GM21786 (cell line): ENCODE measurements at regions not wholly inside any gene's neighbourhood (a gene's known extent, or its start where the extent isn't known, plus 50 kb on each side); places are given as distances from the start of the nearest gene placed in this dataset.
"Not testable (repeated sequence)": the region's sequence is repeated elsewhere in the genome, so short reads cannot be mapped to it uniquely, and the experiment has no call there.

Experiments used
- ATAC-seq: cut with Tn5 transposase; IDR thresholded peaks from one replicate; pipeline ENCODE4 v1.9.1; 2021; ENCODE audit not compliant: unreplicated experiment

- no peak for ATAC-seq
Observed at GRCh38 chr14:105865904-105866840, 339.8 kb downstream of the TMEM121 start.

GRCh38 chr14:105866841-105867321, 340.5 kb downstream of the TMEM121 start:
- no peak for ATAC-seq

GRCh38 chr14:105867961-105868599, 341.7 kb downstream of the TMEM121 start:
- ATAC-seq, result no peak

- no peak for ATAC-seq
Observed at GRCh38 chr14:105871590-105871989, 345.2 kb downstream of the TMEM121 start.

- ATAC-seq, result no peak
Observed at GRCh38 chr14:105873870-105874512, 347.6 kb downstream of the TMEM121 start.

GRCh38 chr14:105876158-105876557, 349.8 kb downstream of the TMEM121 start:
- no peak for ATAC-seq

- no peak for ATAC-seq
Observed at GRCh38 chr14:105876829-105877228, 350.4 kb downstream of the TMEM121 start.

- ATAC-seq, result no peak
Observed at GRCh38 chr14:105877645-105878044, 351.3 kb downstream of the TMEM121 start.

GRCh38 chr14:105878125-105878524, 351.7 kb downstream of the TMEM121 start:
- no peak for ATAC-seq

- ATAC-seq, result no peak
Observed at GRCh38 chr14:105878554-105878953, 352.2 kb downstream of the TMEM121 start.

- no peak for ATAC-seq
Observed at GRCh38 chr14:105879503-105879866, 353.1 kb downstream of the TMEM121 start.

GRCh38 chr14:105879867-105880561, 353.6 kb downstream of the TMEM121 start:
- ATAC-seq, result no peak

GRCh38 chr14:105880616-105881015, 354.2 kb downstream of the TMEM121 start:
- ATAC-seq, result no peak

GRCh38 chr14:105881021-105881930, 354.9 kb downstream of the TMEM121 start:
- no peak for ATAC-seq

- ATAC-seq, result not testable (repeated sequence)
Observed at GRCh38 chr14:105882011-105882410, 355.6 kb downstream of the TMEM121 start.

GRCh38 chr14:105882626-105883025, 356.2 kb downstream of the TMEM121 start:
- ATAC-seq, result no peak

- ATAC-seq, result no peak
Observed at GRCh38 chr14:105883066-105884005, 357.0 kb downstream of the TMEM121 start.

- not testable (repeated sequence) for ATAC-seq
Observed at GRCh38 chr14:105884192-105884807, 357.9 kb downstream of the TMEM121 start.
